ENCODE measurements at regions not wholly inside any gene's neighbourhood (a gene's known extent, or its start where the extent isn't known, plus 50 kb on each side); places are given as distances from the start of the nearest gene placed in this dataset.
"Not testable (repeated sequence)": the region's sequence is repeated elsewhere in the genome, so short reads cannot be mapped to it uniquely, and the experiment has no call there.

GRCh38 chr2:38243186-38243880 lies 133.7 kb downstream of the ATL2 start:
- H3K4me3 Mint-ChIP-seq (ENCODE audit: low read depth, unreplicated experiment) = no peak overlapping the region
- H3K9me3 Mint-ChIP-seq (ENCODE audit: low read depth, unreplicated experiment) = no peaks in the 10 kb centered on the region
- TF ChIP-seq, protein P1, sequence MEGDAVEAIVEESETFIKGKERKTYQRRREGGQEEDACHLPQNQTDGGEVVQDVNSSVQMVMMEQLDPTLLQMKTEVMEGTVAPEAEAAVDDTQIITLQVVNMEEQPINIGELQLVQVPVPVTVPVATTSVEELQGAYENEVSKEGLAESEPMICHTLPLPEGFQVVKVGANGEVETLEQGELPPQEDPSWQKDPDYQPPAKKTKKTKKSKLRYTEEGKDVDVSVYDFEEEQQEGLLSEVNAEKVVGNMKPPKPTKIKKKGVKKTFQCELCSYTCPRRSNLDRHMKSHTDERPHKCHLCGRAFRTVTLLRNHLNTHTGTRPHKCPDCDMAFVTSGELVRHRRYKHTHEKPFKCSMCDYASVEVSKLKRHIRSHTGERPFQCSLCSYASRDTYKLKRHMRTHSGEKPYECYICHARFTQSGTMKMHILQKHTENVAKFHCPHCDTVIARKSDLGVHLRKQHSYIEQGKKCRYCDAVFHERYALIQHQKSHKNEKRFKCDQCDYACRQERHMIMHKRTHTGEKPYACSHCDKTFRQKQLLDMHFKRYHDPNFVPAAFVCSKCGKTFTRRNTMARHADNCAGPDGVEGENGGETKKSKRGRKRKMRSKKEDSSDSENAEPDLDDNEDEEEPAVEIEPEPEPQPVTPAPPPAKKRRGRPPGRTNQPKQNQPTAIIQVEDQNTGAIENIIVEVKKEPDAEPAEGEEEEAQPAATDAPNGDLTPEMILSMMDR (IDR thresholded peaks at IDR 0.05; ENCODE audit: unreplicated experiment) = no peak
- CTCF ChIA-PET = no interaction called here
- intact Hi-C loops (cut with micrococcal nuclease; ENCODE audit: unreplicated experiment) = no loop called here
- no peak for DNase-seq
- peaks cover 12% of the 10 kb centered on the region for H3K4me1 Mint-ChIP-seq (ENCODE audit: low read depth, unreplicated experiment)
- no TSS peak for BruUV-seq (replicated peaks)
- no peak overlapping the region for H3K27ac Mint-ChIP-seq (ENCODE audit: unreplicated experiment)
- no peaks in the 10 kb centered on the region for H3K36me3 Mint-ChIP-seq (ENCODE audit: insufficient read depth, unreplicated experiment)
- H3K27me3 Mint-ChIP-seq (ENCODE audit: unreplicated experiment) = no peaks in the 10 kb centered on the region

- CTCF ChIA-PET = interaction anchor here (0.6 kb wide), 1 partner anchor 250 kb away, joined by 3 read pairs; no protein-coding TSS in a partner anchor
- no TSS peak for BruUV-seq (replicated peaks)
- Mint-ChIP-seq H3K27me3 (ENCODE audit: unreplicated experiment) (no peaks in the 10 kb centered on the region), H3K27ac (ENCODE audit: unreplicated experiment) (no peak overlapping the region), H3K9me3 (ENCODE audit: low read depth, unreplicated experiment) (no peaks in the 10 kb centered on the region), H3K36me3 (ENCODE audit: insufficient read depth, unreplicated experiment) (no peaks in the 10 kb centered on the region), H3K4me3 (ENCODE audit: low read depth, unreplicated experiment) (no peak overlapping the region), H3K4me1 (ENCODE audit: low read depth, unreplicated experiment) (peaks cover 2% of the 10 kb centered on the region)
- TF ChIP-seq, protein P1 (IDR thresholded peaks at IDR 0.05; ENCODE audit: unreplicated experiment) = no peak
- DNase-seq = no peak
- intact Hi-C loops (cut with micrococcal nuclease; ENCODE audit: unreplicated experiment) = no loop called here
Measured at GRCh38 chr2:38239452-38239851, 137.6 kb downstream of the ATL2 start.

DNA sequence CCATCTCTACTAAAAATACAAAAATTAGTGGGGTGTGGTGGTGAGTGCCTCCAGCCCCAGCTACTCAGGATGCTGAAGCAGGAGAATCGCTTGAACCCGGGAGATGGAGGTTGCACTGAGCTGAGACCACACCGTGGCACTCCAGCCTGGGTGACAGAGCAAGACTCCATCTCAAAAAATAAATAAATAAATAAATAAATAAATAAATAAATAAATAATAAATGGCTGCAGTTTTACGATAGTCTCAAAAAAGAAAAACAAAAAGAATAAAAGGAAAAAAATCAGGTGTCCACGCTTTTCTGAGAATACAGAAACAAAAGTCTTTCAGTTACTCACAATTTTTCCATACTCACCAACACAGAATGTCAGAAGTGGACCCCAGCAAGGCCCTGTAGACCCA lies 138.4 kb downstream of the ATL2 start:
- H3K4me1 Mint-ChIP-seq (ENCODE audit: low read depth, unreplicated experiment); DNase-seq; H3K4me3 Mint-ChIP-seq (ENCODE audit: low read depth, unreplicated experiment); H3K27ac Mint-ChIP-seq (ENCODE audit: unreplicated experiment); intact Hi-C loops (cut with micrococcal nuclease; ENCODE audit: unreplicated experiment); H3K27me3 Mint-ChIP-seq (ENCODE audit: unreplicated experiment); H3K36me3 Mint-ChIP-seq (ENCODE audit: insufficient read depth, unreplicated experiment); BruUV-seq (replicated peaks); H3K9me3 Mint-ChIP-seq (ENCODE audit: low read depth, unreplicated experiment); CTCF ChIA-PET: not testable (repeated sequence)

GRCh38 chr2:38237311-38237710 lies 139.8 kb downstream of the ATL2 start:
- TF ChIP-seq, protein P1 (IDR thresholded peaks at IDR 0.05; ENCODE audit: unreplicated experiment) = no peak
- CTCF ChIA-PET = no interaction called here
- H3K27me3 Mint-ChIP-seq (ENCODE audit: unreplicated experiment) = no peaks in the 10 kb centered on the region
- H3K36me3 Mint-ChIP-seq (ENCODE audit: insufficient read depth, unreplicated experiment) = no peaks in the 10 kb centered on the region
- no peaks in the 10 kb centered on the region for H3K4me1 Mint-ChIP-seq (ENCODE audit: low read depth, unreplicated experiment)
- no peak overlapping the region for H3K27ac Mint-ChIP-seq (ENCODE audit: unreplicated experiment)
- BruUV-seq (replicated peaks) = no TSS peak
- intact Hi-C loops (cut with micrococcal nuclease; ENCODE audit: unreplicated experiment) = no loop called here
- no peaks in the 10 kb centered on the region for H3K9me3 Mint-ChIP-seq (ENCODE audit: low read depth, unreplicated experiment)
- H3K4me3 Mint-ChIP-seq (ENCODE audit: low read depth, unreplicated experiment) = no peak overlapping the region
- no peak for DNase-seq

- no peak for DNase-seq
- Mint-ChIP-seq H3K9me3 (ENCODE audit: low read depth, unreplicated experiment) (peaks cover 2% of the 10 kb centered on the region), H3K27ac (ENCODE audit: unreplicated experiment) (no peak overlapping the region), H3K4me3 (ENCODE audit: low read depth, unreplicated experiment) (no peak overlapping the region), H3K27me3 (ENCODE audit: unreplicated experiment) (no peaks in the 10 kb centered on the region), H3K4me1 (ENCODE audit: low read depth, unreplicated experiment) (no peaks in the 10 kb centered on the region), H3K36me3 (ENCODE audit: insufficient read depth, unreplicated experiment) (no peaks in the 10 kb centered on the region)
- TF ChIP-seq, protein P1 (IDR thresholded peaks at IDR 0.05; ENCODE audit: unreplicated experiment) = no peak
- CTCF ChIA-PET = no interaction called here
- no TSS peak for BruUV-seq (replicated peaks)
- intact Hi-C loops (cut with micrococcal nuclease; ENCODE audit: unreplicated experiment) = no loop called here
Measured at GRCh38 chr2:38233231-38233983, 143.7 kb downstream of the ATL2 start.

Measured in Calu3 (cell line).